HL-60 (cell line): ENCODE measurements at regions not wholly inside any gene's neighbourhood (a gene's known extent, or its start where the extent isn't known, plus 50 kb on each side); places are given as distances from the start of the nearest gene placed in this dataset.

Experiments
- POLR2AphosphoS5 ChIP-seq: IDR thresholded peaks from 2 replicates; pipeline ENCODE4 v1.6.1; 2012; ENCODE audit warnings: low read depth
- TF ChIP-seq, protein P1 (sequence below): IDR thresholded peaks from one replicate; pipeline ENCODE4 v1.5.1; 2011; ENCODE audit warnings: low read length, control low read depth, inconsistent platforms; ENCODE audit not compliant: insufficient read depth

DNA sequence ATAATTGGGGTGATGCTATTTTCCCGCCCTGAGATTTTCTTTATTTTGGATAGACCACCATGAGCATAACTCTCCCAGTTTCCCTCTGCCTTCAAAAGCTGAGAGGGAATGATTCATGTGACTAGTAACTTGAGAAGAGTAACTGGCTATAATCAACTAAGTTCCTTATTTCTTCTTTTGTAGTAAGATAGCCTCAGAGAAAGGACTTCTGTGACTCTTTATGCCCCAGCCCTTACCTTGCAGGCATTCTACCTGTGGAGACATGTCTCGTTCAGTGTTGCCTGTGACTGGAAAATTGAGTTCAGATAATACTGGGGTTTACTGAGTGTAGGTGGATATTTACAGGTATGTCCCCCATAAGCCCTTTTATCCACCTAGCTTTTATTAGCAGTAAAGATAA, 715.4 kb upstream of the HS3ST1 start:
- TF ChIP-seq, protein P1, sequence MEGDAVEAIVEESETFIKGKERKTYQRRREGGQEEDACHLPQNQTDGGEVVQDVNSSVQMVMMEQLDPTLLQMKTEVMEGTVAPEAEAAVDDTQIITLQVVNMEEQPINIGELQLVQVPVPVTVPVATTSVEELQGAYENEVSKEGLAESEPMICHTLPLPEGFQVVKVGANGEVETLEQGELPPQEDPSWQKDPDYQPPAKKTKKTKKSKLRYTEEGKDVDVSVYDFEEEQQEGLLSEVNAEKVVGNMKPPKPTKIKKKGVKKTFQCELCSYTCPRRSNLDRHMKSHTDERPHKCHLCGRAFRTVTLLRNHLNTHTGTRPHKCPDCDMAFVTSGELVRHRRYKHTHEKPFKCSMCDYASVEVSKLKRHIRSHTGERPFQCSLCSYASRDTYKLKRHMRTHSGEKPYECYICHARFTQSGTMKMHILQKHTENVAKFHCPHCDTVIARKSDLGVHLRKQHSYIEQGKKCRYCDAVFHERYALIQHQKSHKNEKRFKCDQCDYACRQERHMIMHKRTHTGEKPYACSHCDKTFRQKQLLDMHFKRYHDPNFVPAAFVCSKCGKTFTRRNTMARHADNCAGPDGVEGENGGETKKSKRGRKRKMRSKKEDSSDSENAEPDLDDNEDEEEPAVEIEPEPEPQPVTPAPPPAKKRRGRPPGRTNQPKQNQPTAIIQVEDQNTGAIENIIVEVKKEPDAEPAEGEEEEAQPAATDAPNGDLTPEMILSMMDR = no peak
- TF ChIP-seq POLR2AphosphoS5 = no peak
